ENCODE measurements at regions not wholly inside any gene's neighbourhood (a gene's known extent, or its start where the extent isn't known, plus 50 kb on each side); places are given as distances from the start of the nearest gene placed in this dataset.

- TF ChIP-seq POLR2A (IDR thresholded peaks at IDR 0.05) (no peak), EP300 (IDR thresholded peaks at IDR 0.05) (no peak)
- TF ChIP-seq, protein P1, sequence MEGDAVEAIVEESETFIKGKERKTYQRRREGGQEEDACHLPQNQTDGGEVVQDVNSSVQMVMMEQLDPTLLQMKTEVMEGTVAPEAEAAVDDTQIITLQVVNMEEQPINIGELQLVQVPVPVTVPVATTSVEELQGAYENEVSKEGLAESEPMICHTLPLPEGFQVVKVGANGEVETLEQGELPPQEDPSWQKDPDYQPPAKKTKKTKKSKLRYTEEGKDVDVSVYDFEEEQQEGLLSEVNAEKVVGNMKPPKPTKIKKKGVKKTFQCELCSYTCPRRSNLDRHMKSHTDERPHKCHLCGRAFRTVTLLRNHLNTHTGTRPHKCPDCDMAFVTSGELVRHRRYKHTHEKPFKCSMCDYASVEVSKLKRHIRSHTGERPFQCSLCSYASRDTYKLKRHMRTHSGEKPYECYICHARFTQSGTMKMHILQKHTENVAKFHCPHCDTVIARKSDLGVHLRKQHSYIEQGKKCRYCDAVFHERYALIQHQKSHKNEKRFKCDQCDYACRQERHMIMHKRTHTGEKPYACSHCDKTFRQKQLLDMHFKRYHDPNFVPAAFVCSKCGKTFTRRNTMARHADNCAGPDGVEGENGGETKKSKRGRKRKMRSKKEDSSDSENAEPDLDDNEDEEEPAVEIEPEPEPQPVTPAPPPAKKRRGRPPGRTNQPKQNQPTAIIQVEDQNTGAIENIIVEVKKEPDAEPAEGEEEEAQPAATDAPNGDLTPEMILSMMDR (IDR thresholded peaks at IDR 0.05), result no peak
Measured at GRCh38 chr16:79303206-79303605, 297.3 kb downstream of the MAF start.

Data from tibial nerve (tissue), 4 donors.